B cell (primary cell): ENCODE measurements at regions not wholly inside any gene's neighbourhood (a gene's known extent, or its start where the extent isn't known, plus 50 kb on each side); places are given as distances from the start of the nearest gene placed in this dataset.

Source experiments
- ATAC-seq: fragments of 200-7000 bp; cut with Tn5 transposase; one replicate; pipeline ENCODE4 v1.10.0; 2021; ENCODE audit warnings: low read depth, mild to moderate bottlenecking, moderate number of reproducible peaks, moderate library complexity
- CTCF ChIA-PET: fragments of 350-600 bp; sonication (Branson Sonifier 250); formaldehyde crosslinking; loops from one replicate; lab custom pipeline; 2021; ENCODE audit warnings: antibody characterized with exemption, inconsistent platforms; lab: Charles Lee
- POLR2A ChIA-PET: fragments of 350-600 bp; sonication (Branson Sonifier 250); formaldehyde crosslinking; loops from one replicate; lab custom pipeline; 2021; ENCODE audit warnings: antibody characterized with exemption; lab: Charles Lee
- DNase-seq: peaks from one replicate; pipeline ENCODE4 v3.0.0; 2013
- H2AFZ ChIP-seq: 2 replicates; pipeline ENCODE4 v1.6.1; 2012; ENCODE audit warnings: mild to moderate bottlenecking, low read depth, low read length; ENCODE audit not compliant: insufficient read depth, poor library complexity, severe bottlenecking
- H3K27ac ChIP-seq, 2 donors: 1 replicate in 1 of 2; 2 replicates in 1 of 2; pipeline ENCODE4 v1.5.1; 2012 to 2013; ENCODE audit warnings: low read length in 2 of 2, mild to moderate bottlenecking in 2 of 2, moderate library complexity in 1 of 2
- H3K27me3 ChIP-seq, 4 experiments: fragments of 200-600 bp in 1 of 4; sonication (generic) in 1 of 4; replicated peaks in 1 of 4; 1 replicate in 2 of 4; 2 replicates in 2 of 4; pipeline versions ENCODE4 v1.6.1 to v1.7.0; 2013 to 2016; ENCODE audit warnings: low read length in 3 of 4, mild to moderate bottlenecking in 2 of 4, mixed read lengths in 1 of 4, moderate library complexity in 1 of 4; ENCODE audit not compliant: insufficient read depth in 4 of 4, control insufficient read depth in 3 of 4; ENCODE audit errors: control extremely low read depth in 1 of 4
- H3K36me3 ChIP-seq, 2 experiments: replicated peaks in 1 of 2; 1 replicate in 1 of 2; 2 replicates in 1 of 2; pipeline versions ENCODE4 v1.6.1 to v1.7.1; 2013; ENCODE audit warnings: low read length in 1 of 2; ENCODE audit not compliant: insufficient read depth in 2 of 2, control insufficient read depth in 1 of 2; ENCODE audit errors: control extremely low read depth in 1 of 2, extremely low read depth in 1 of 2
- H3K4me1 ChIP-seq, 2 donors: fragments of 200-600 bp in 1 of 2; sonication (generic) in 1 of 2; 1 replicate in 1 of 2; 2 replicates in 1 of 2; pipeline versions ENCODE4 v1.5.1 to v1.6.1; 2013 to 2017; ENCODE audit warnings: low read length in 2 of 2; ENCODE audit not compliant: control insufficient read depth in 2 of 2, insufficient read depth in 2 of 2
- H3K4me2 ChIP-seq: replicated peaks from 2 replicates; pipeline ENCODE3; 2012; ENCODE audit warnings: mild to moderate bottlenecking, low read depth, low read length; ENCODE audit not compliant: poor library complexity, severe bottlenecking
- H3K4me3 ChIP-seq, 5 experiments: fragments of 200-600 bp in 1 of 5; sonication (generic) in 1 of 5; 1 replicate in 3 of 5; 2 replicates in 2 of 5; pipeline versions ENCODE4 v1.5.1 to v1.7.0; 2011 to 2016; ENCODE audit warnings: low read length in 4 of 5, mild to moderate bottlenecking in 4 of 5, low read depth in 2 of 5, control low read depth in 1 of 5, moderate library complexity in 1 of 5; ENCODE audit not compliant: insufficient read depth in 1 of 5; ENCODE audit errors: control extremely low read depth in 1 of 5, extremely low read depth in 1 of 5
- H3K79me2 ChIP-seq: fragments of 200-600 bp; sonication (generic); one replicate; pipeline ENCODE4 v1.6.0; 2016; ENCODE audit warnings: low read length; ENCODE audit not compliant: control insufficient read depth, insufficient read depth
- H3K9ac ChIP-seq: fragments of 200-600 bp; sonication (generic); 2 replicates; pipeline ENCODE4 v1.6.1; 2017; ENCODE audit warnings: mild to moderate bottlenecking, low read length, moderate library complexity
- H3K9me3 ChIP-seq, 3 donors: one replicate each; pipeline versions ENCODE4 v1.6.1 to v1.7.1; 2013; ENCODE audit warnings: low read length in 2 of 3; ENCODE audit not compliant: control insufficient read depth in 2 of 3, insufficient read depth in 1 of 3; ENCODE audit errors: control extremely low read depth in 1 of 3
- H4K20me1 ChIP-seq: 2 replicates; pipeline ENCODE4 v1.6.0; 2012; ENCODE audit warnings: mild to moderate bottlenecking, low read length; ENCODE audit not compliant: insufficient read depth, control insufficient read depth, poor library complexity, severe bottlenecking
- H3K27ac Mint-ChIP-seq: one replicate; pipeline ENCODE4 v1.8.0; 2021; ENCODE audit warnings: mixed read lengths
- H3K27me3 Mint-ChIP-seq: one replicate; pipeline ENCODE4 v1.8.0; 2021; ENCODE audit warnings: mixed read lengths
- H3K4me1 Mint-ChIP-seq: one replicate; pipeline ENCODE4 v1.8.0; 2021; ENCODE audit warnings: mixed read lengths
- H3K4me3 Mint-ChIP-seq: one replicate; pipeline ENCODE4 v1.8.0; 2021; ENCODE audit warnings: mixed read lengths
- H3K9me3 Mint-ChIP-seq: one replicate; pipeline ENCODE4 v1.8.0; 2022; ENCODE audit warnings: mixed read lengths; ENCODE audit not compliant: insufficient read depth
- CTCF ChIP-seq: fragments of 200-600 bp; IDR thresholded peaks from one replicate; pipeline ENCODE4 v1.8.0; 2022; ENCODE audit warnings: antibody characterized with exemption, mild to moderate bottlenecking
- EZH2 ChIP-seq: IDR thresholded peaks from 2 replicates; pipeline ENCODE4 v1.6.1; 2012; ENCODE audit warnings: borderline replicate concordance, low read depth, mild to moderate bottlenecking, moderate library complexity, low read length; ENCODE audit not compliant: insufficient read depth, poor library complexity, severe bottlenecking
- WGBS: methylation state at CpG from one replicate; pipeline ENCODE4 v1.1.5; 2013; ENCODE audit warnings: missing lambda C conversion rate; ENCODE audit not compliant: insufficient coverage; 5-methylcytosine and 5-hydroxymethylcytosine counted together
- intact Hi-C: fragments of 100-400 bp; cut with micrococcal nuclease; formaldehyde crosslinking; loops from one replicate; pipeline ENCODE4 v1.10.0; 2022

- H3K79me2 ChIP-seq, result no peaks in the 10 kb centered on the region
- no peaks in the 10 kb centered on the region for H3K9me3 Mint-ChIP-seq
- ChIA-PET CTCF (no interaction called here), POLR2A (no interaction called here)
- H3K27me3 Mint-ChIP-seq, result peaks cover 32% of the 10 kb centered on the region
- no peak for ATAC-seq
- H4K20me1 ChIP-seq, result no peaks in the 10 kb centered on the region
- intact Hi-C loops, result no loop called here
- H3K4me1 Mint-ChIP-seq, result no peaks in the 10 kb centered on the region
- no peaks in the 10 kb centered on the region for H3K27me3 ChIP-seq
- no peak overlapping the region for H3K9ac ChIP-seq
- H3K9me3 ChIP-seq, result no peaks in the 10 kb centered on the region
- no peak overlapping the region for H3K27ac ChIP-seq
- H3K4me2 ChIP-seq, result no peak overlapping the region
- no peaks in the 10 kb centered on the region for H3K4me1 ChIP-seq
- 91% methylated on average over 1 of the region's 3 CpGs for WGBS
- TF ChIP-seq EZH2 (no peak), CTCF (no peak)
- no peak overlapping the region for H3K4me3 Mint-ChIP-seq
- no peak for DNase-seq
- no peak overlapping the region for H2AFZ ChIP-seq
- no peak overlapping the region for H3K4me3 ChIP-seq
- H3K36me3 ChIP-seq, result no peaks in the 10 kb centered on the region
- H3K27ac Mint-ChIP-seq, result no peak overlapping the region
Observed at GRCh38 chr20:57851025-57851682, 141.3 kb upstream of the PMEPA1 start.

GRCh38 chr20:57849521-57850215, 139.9 kb upstream of the PMEPA1 start:
- ChIA-PET POLR2A (no interaction called here), CTCF (no interaction called here)
- H3K9me3 ChIP-seq, result no peaks in the 10 kb centered on the region
- H3K4me3 ChIP-seq, result no peak overlapping the region
- no peak overlapping the region for H2AFZ ChIP-seq
- Mint-ChIP-seq H3K9me3 (no peaks in the 10 kb centered on the region), H3K4me1 (no peaks in the 10 kb centered on the region), H3K27me3 (peaks cover 27% of the 10 kb centered on the region), H3K27ac (no peak overlapping the region), H3K4me3 (no peak overlapping the region)
- no peak overlapping the region for H3K27ac ChIP-seq
- no peaks in the 10 kb centered on the region for H3K27me3 ChIP-seq
- H3K4me2 ChIP-seq, result no peak overlapping the region
- H3K4me1 ChIP-seq, result no peaks in the 10 kb centered on the region
- no peak overlapping the region for H3K9ac ChIP-seq
- WGBS, result 94% methylated on average over 8 of the region's 16 CpGs
- no peaks in the 10 kb centered on the region for H3K36me3 ChIP-seq
- TF ChIP-seq EZH2 (no peak), CTCF (no peak)
- no peaks in the 10 kb centered on the region for H4K20me1 ChIP-seq
- ATAC-seq, result no peak
- no peaks in the 10 kb centered on the region for H3K79me2 ChIP-seq
- intact Hi-C loops, result loop anchor here (10.0 kb wide), 1 partner anchor 195 kb away; no protein-coding TSS in a partner anchor
- no peak for DNase-seq
